ENCODE measurements at regions not wholly inside any gene's neighbourhood (a gene's known extent, or its start where the extent isn't known, plus 50 kb on each side); places are given as distances from the start of the nearest gene placed in this dataset.

GRCh38 chr6:159601211-159601610, 91.8 kb downstream of the SOD2 start:
- TF ChIP-seq, protein P1, sequence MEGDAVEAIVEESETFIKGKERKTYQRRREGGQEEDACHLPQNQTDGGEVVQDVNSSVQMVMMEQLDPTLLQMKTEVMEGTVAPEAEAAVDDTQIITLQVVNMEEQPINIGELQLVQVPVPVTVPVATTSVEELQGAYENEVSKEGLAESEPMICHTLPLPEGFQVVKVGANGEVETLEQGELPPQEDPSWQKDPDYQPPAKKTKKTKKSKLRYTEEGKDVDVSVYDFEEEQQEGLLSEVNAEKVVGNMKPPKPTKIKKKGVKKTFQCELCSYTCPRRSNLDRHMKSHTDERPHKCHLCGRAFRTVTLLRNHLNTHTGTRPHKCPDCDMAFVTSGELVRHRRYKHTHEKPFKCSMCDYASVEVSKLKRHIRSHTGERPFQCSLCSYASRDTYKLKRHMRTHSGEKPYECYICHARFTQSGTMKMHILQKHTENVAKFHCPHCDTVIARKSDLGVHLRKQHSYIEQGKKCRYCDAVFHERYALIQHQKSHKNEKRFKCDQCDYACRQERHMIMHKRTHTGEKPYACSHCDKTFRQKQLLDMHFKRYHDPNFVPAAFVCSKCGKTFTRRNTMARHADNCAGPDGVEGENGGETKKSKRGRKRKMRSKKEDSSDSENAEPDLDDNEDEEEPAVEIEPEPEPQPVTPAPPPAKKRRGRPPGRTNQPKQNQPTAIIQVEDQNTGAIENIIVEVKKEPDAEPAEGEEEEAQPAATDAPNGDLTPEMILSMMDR (IDR thresholded peaks at IDR 0.05; ENCODE audit: low read length): no peak
- TF ChIP-seq EZH2 (IDR thresholded peaks at IDR 0.05; ENCODE audit: borderline replicate concordance, low read length): no peak
